ENCODE measurements at regions not wholly inside any gene's neighbourhood (a gene's known extent, or its start where the extent isn't known, plus 50 kb on each side); places are given as distances from the start of the nearest gene placed in this dataset.

GRCh38 chr13:44302233-44302632 is 71.4 kb upstream of the SERP2 start:
- H3K4me1 Mint-ChIP-seq, result peaks cover 38% of the 10 kb centered on the region
- H3K4me1 ChIP-seq (ENCODE audit: insufficient read depth), result peaks cover 27% of the 10 kb centered on the region
- no peak overlapping the region for H2AFZ ChIP-seq
- no peak overlapping the region for H3K4me3 Mint-ChIP-seq
- no peak overlapping the region for H3K4me2 ChIP-seq
- no peak overlapping the region for H3K27ac ChIP-seq (ENCODE audit: low read depth)
- H3K36me3 Mint-ChIP-seq (ENCODE audit: low read depth), result no peaks in the 10 kb centered on the region
- no peaks in the 10 kb centered on the region for H3K9me3 Mint-ChIP-seq
- ATAC-seq (no peak), DNase-seq (ENCODE audit: low spot score) (no peak)
- peaks cover 21% of the 10 kb centered on the region for H3K27me3 ChIP-seq (ENCODE audit: insufficient read depth)
- no peaks in the 10 kb centered on the region for H4K20me1 ChIP-seq (replicated peaks; ENCODE audit: insufficient read depth)
- 0 out of 2 replicates have a peak, but pooled peaks cover 11% of the 10 kb centered on the region for H3F3A ChIP-seq (replicated peaks; ENCODE audit: low read depth)
- TF ChIP-seq POLR2AphosphoS5 (IDR thresholded peaks at IDR 0.05; ENCODE audit: low read depth) (no peak), ZNF114 (CRISPR knock-in tag; IDR thresholded peaks at IDR 0.05) (no peak), ETS1 (IDR thresholded peaks at IDR 0.05) (no peak), EZH2 (IDR thresholded peaks at IDR 0.05; ENCODE audit: low read depth, unreplicated experiment) (no peak), ZNF331 (CRISPR knock-in tag; IDR thresholded peaks at IDR 0.05; ENCODE audit: low read depth) (no peak), EZH2phosphoT487 (IDR thresholded peaks at IDR 0.05; ENCODE audit: unreplicated experiment) (no peak)
- H3K36me3 ChIP-seq (ENCODE audit: insufficient read depth), result no peaks in the 10 kb centered on the region
- peaks cover 28% of the 10 kb centered on the region for H3K9me2 ChIP-seq (ENCODE audit: insufficient read depth)
- H3K79me2 ChIP-seq (replicated peaks; ENCODE audit: insufficient read depth), result no peaks in the 10 kb centered on the region
- no peak overlapping the region for H3K27ac Mint-ChIP-seq
- no peak overlapping the region for H3K4me3 ChIP-seq
- peaks cover 21% of the 10 kb centered on the region for H3K27me3 Mint-ChIP-seq (ENCODE audit: insufficient read depth, low read depth, poor library complexity)

GRCh38 chr13:44302940-44303575 is 70.6 kb upstream of the SERP2 start:
- ATAC-seq (no peak), DNase-seq (ENCODE audit: low spot score) (no peak)
- no peaks in the 10 kb centered on the region for H3K79me2 ChIP-seq (replicated peaks; ENCODE audit: insufficient read depth)
- Mint-ChIP-seq H3K27ac (no peak overlapping the region), H3K4me1 (peaks cover 42% of the 10 kb centered on the region), H3K27me3 (ENCODE audit: insufficient read depth, low read depth, poor library complexity) (peaks cover 24% of the 10 kb centered on the region), H3K36me3 (ENCODE audit: low read depth) (no peaks in the 10 kb centered on the region), H3K9me3 (no peaks in the 10 kb centered on the region), H3K4me3 (no peak overlapping the region)
- H3K27me3 ChIP-seq (ENCODE audit: insufficient read depth), result peaks cover 29% of the 10 kb centered on the region
- 0 out of 2 replicates have a peak, but pooled peaks cover 11% of the 10 kb centered on the region for H3F3A ChIP-seq (replicated peaks; ENCODE audit: low read depth)
- peaks cover 34% of the 10 kb centered on the region for H3K4me1 ChIP-seq (ENCODE audit: insufficient read depth)
- H4K20me1 ChIP-seq (replicated peaks; ENCODE audit: insufficient read depth), result no peaks in the 10 kb centered on the region
- H3K9me2 ChIP-seq (ENCODE audit: insufficient read depth), result peaks cover 28% of the 10 kb centered on the region
- no peaks in the 10 kb centered on the region for H3K36me3 ChIP-seq (ENCODE audit: insufficient read depth)
- no peak overlapping the region for H3K4me3 ChIP-seq
- no peak overlapping the region for H3K4me2 ChIP-seq
- no peak overlapping the region for H2AFZ ChIP-seq
- no peak overlapping the region for H3K27ac ChIP-seq (ENCODE audit: low read depth)
- TF ChIP-seq POLR2AphosphoS5 (IDR thresholded peaks at IDR 0.05; ENCODE audit: low read depth) (no peak), REST (IDR thresholded peaks at IDR 0.05; ENCODE audit: unreplicated experiment) (no peak), ETS1 (IDR thresholded peaks at IDR 0.05) (no peak), CTCF (conservative IDR thresholded peaks at IDR 0.05; ENCODE audit: low read depth in 2 of 2) (no peak), CREB1 (CRISPR knock-in tag; IDR thresholded peaks at IDR 0.05; ENCODE audit: low read depth) (no peak), EZH2 (IDR thresholded peaks at IDR 0.05; ENCODE audit: low read depth, unreplicated experiment) (no peak), JUNB (IDR thresholded peaks at IDR 0.05; ENCODE audit: unreplicated experiment) (no peak)
